AG10803 (cell line): ENCODE measurements at regions not wholly inside any gene's neighbourhood (a gene's known extent, or its start where the extent isn't known, plus 50 kb on each side); places are given as distances from the start of the nearest gene placed in this dataset.

Source experiments
- DNase-seq: peaks from one replicate; pipeline ENCODE4 v3.0.0; 2010; ENCODE audit warnings: low read depth
- H3K4me3 ChIP-seq: 2 replicates; pipeline ENCODE4 v1.5.1; 2011; ENCODE audit warnings: mild to moderate bottlenecking, low read length, control low read depth
- TF ChIP-seq, protein P1 (sequence below): conservative IDR thresholded peaks from 2 replicates; pipeline ENCODE4 v1.5.1; 2011; ENCODE audit warnings: mild to moderate bottlenecking, low read length, control low read depth, inconsistent platforms

DNA sequence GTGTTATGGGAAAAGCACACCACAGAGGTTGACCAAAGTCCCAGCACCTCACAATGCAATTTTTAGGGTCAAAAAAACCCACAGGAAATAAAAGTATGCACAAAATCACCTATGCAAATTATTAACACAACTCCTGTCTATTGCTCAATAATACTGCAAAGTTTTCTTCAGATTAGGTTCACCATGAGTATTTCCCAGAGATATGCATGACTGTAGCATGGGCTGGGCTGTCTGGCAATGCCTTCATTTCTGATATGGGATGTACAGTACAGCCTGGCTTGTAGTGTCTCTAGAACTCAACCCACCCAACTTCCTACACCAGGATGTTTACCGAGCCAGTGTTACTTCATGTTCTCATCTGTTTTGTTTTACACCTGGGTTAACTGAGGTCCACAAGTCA, 698.7 kb upstream of the ARGLU1 start:
- no peak for DNase-seq
- no peak overlapping the region for H3K4me3 ChIP-seq
- TF ChIP-seq, protein P1, sequence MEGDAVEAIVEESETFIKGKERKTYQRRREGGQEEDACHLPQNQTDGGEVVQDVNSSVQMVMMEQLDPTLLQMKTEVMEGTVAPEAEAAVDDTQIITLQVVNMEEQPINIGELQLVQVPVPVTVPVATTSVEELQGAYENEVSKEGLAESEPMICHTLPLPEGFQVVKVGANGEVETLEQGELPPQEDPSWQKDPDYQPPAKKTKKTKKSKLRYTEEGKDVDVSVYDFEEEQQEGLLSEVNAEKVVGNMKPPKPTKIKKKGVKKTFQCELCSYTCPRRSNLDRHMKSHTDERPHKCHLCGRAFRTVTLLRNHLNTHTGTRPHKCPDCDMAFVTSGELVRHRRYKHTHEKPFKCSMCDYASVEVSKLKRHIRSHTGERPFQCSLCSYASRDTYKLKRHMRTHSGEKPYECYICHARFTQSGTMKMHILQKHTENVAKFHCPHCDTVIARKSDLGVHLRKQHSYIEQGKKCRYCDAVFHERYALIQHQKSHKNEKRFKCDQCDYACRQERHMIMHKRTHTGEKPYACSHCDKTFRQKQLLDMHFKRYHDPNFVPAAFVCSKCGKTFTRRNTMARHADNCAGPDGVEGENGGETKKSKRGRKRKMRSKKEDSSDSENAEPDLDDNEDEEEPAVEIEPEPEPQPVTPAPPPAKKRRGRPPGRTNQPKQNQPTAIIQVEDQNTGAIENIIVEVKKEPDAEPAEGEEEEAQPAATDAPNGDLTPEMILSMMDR, result no peak

DNA sequence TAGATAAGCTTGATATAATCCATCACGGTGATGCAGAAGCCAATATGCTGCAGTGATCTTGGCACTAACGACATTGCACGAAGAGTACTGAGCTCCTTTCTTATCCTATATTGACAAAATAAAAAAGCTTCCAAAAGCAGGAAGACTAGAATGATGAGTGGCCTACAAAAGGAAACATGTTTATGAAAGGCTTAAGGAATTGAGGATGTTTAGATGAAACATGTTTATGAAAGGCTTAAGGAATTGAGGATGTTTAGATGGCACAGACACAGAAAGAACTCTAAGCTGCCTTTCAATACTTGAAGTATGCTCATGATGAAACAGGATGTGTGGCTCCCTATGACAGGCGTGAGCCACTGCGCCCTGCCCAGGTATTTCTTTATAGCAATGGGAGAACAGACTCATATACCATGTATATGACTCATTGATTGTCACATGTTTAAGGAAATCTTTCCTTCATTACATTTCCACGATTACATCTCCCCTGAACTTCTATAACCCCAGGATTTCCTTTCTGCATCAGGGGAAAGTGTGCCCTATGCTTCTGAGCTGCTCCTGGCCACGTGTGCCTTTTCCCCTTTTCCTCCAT, 690.8 kb upstream of the ARGLU1 start:
- TF ChIP-seq, protein P1, result no peak
- H3K4me3 ChIP-seq, result no peak overlapping the region
- DNase-seq, result no peak

DNA sequence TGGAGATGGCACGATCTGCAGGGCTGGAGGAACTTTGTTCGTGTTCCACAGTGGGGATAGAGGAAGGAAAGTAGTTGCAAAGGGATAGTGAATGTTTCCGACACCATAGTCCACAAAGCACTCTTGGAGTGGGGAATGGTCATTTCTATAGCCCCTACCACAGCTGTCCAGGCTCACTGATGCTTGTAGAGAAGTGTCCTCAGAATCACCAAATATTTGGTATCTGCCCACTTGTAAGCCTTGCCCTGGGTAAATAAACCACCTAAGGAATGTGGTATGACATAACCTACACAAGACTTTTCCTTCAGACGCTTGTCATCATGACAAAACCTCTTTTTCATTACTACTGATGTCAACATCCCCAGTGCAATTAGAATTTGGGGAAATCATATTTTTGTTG, 686.5 kb upstream of the ARGLU1 start:
- no peak overlapping the region for H3K4me3 ChIP-seq
- no peak for DNase-seq
- TF ChIP-seq, protein P1, result no peak

DNA sequence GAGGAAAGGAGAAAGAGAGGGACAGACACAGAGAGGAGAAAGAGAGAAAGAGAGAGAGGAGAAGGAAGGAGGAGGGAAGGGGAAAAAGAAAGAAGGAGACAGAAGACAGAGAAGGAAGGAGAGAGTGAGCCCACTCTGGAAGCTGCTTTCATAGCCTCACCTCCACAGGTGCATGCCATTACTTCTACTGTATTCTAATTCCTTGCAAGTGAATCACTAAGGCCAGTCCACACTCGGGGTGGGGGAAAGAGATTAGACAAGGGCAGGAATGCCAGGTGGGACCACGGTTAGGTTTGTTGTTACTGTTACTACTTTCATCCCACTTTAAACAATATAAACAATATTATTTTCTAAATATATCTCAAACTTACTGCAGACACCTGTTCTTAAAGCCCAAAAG, 684.5 kb upstream of the ARGLU1 start:
- TF ChIP-seq, protein P1, result no peak
- no peak for DNase-seq
- H3K4me3 ChIP-seq, result no peak overlapping the region

DNA sequence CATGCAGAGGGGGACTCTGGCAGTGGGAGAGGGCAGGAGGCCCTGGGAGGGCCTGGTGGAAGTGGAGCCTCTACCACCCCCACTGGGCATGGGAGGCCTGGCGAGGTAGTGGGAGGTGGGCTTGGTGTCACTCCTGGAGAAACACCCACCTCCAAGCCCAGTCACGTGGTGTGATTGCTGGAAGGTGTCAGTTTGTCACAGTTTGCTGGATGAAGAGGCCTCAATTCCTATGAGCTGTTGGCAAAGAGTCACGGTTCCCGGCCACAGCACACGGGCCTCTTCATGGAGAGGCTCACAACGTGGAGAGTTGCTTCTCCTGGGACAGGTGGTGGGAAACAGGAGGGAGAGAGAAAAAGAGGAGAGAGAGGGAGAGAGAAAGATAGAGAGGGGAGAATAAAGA, 684.1 kb upstream of the ARGLU1 start:
- H3K4me3 ChIP-seq, result no peak overlapping the region
- TF ChIP-seq, protein P1, result no peak
- no peak for DNase-seq

DNA sequence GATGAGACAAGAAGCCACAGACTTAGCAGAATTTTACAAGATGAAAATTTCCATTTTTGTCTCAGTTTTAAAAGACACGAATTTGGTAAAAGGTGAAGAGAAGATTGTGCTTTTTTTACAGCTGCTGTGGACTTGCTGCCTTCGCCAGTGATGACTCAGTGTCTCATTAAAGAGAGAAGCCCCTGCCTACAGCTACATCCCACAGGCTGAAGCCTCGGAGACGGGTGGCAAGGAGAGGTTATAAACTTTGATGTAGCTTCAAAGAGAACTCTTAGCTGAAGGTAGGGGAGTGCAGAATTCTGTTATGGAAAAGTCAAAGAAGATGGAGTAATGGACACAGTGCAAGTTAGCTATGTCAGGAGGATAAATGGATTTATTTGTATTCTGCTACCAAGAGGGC, 683.4 kb upstream of the ARGLU1 start:
- H3K4me3 ChIP-seq, result no peak overlapping the region
- TF ChIP-seq, protein P1, result no peak
- peak; percentile 1 for DNase-seq

DNA sequence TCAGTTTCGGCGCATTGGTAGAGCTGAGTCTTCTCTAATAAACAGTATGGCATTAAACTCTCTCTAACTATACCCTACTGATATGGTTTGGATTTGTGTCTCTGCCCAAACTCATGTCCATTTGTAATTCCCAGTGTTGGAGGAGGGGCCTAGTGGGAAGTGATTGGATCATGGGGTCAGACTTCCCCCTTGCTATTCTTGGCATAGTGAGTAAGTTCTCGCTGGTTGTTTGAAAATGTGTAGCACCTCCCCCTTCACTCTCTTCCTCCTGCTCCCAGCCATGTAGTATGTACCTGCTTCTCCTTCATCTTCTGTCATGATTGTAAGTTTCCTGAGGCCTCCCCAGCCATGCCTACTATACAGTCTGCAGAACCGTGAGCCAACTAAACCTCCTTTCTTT, 682.7 kb upstream of the ARGLU1 start:
- TF ChIP-seq, protein P1, result no peak
- DNase-seq, result no peak
- H3K4me3 ChIP-seq, result no peak overlapping the region
